Liver (tissue), 3 donors: ENCODE measurements at regions not wholly inside any gene's neighbourhood (a gene's known extent, or its start where the extent isn't known, plus 50 kb on each side); places are given as distances from the start of the nearest gene placed in this dataset.

ENCODE experiments used
- ATF3 ChIP-seq: IDR thresholded peaks from 2 replicates; pipeline ENCODE4 v1.6.1; 2016; ENCODE audit warnings: antibody characterized with exemption
- CTCF ChIP-seq: fragments of 150-350 bp; IDR thresholded peaks from 2 replicates; pipeline ENCODE4 v1.5.1; 2017; ENCODE audit warnings: improper control_type of control experiment, low read depth, low read length; ENCODE audit not compliant: missing input control
- EGR1 ChIP-seq, 2 donors: IDR thresholded peaks; 2 replicates each; pipeline ENCODE4 v1.6.1; 2016 to 2018; ENCODE audit warnings: antibody characterized with exemption in 2 of 2, low read depth in 2 of 2
- GABPA ChIP-seq, 2 donors: IDR thresholded peaks in 1 of 2; conservative IDR thresholded peaks in 1 of 2; 2 replicates each; pipeline ENCODE4 v1.6.1; 2016; ENCODE audit warnings: antibody characterized with exemption in 2 of 2, mild to moderate bottlenecking in 1 of 2, moderate library complexity in 1 of 2
- HNF4G ChIP-seq: IDR thresholded peaks from 2 replicates; pipeline ENCODE4 v1.6.1; 2016; ENCODE audit warnings: antibody characterized with exemption
- JUND ChIP-seq, 2 donors: IDR thresholded peaks; 2 replicates each; pipeline ENCODE4 v1.6.1; 2016; ENCODE audit warnings: antibody characterized with exemption in 2 of 2
- REST ChIP-seq: IDR thresholded peaks from 2 replicates; pipeline ENCODE4 v1.6.1; 2016; ENCODE audit warnings: antibody characterized with exemption, mild to moderate bottlenecking
- SP1 ChIP-seq: IDR thresholded peaks from 2 replicates; pipeline ENCODE4 v1.6.1; 2018; ENCODE audit warnings: antibody characterized with exemption, mild to moderate bottlenecking
- TAF1 ChIP-seq: conservative IDR thresholded peaks from 2 replicates; pipeline ENCODE4 v1.6.1; 2016; ENCODE audit warnings: antibody characterized with exemption, mild to moderate bottlenecking
- YY1 ChIP-seq: IDR thresholded peaks from 2 replicates; pipeline ENCODE4 v1.6.1; 2016; ENCODE audit warnings: antibody characterized with exemption, mild to moderate bottlenecking
- donor health status: healthy.
- donor health status: healthy.

GRCh38 chr21:16571594-16571993, 841.8 kb downstream of the USP25 start:
- TF ChIP-seq TAF1 (no peak), CTCF (no peak), EGR1 (IDR thresholded peaks at IDR 0.05; ENCODE audit: low read depth in 2 of 2) (no peak), HNF4G (no peak), GABPA (IDR thresholded peaks at IDR 0.05 in 1 of 2, conservative IDR thresholded peaks at IDR 0.05 in 1 of 2) (no peak), SP1 (no peak), JUND (IDR thresholded peaks at IDR 0.05) (no peak), YY1 (no peak), REST (no peak), ATF3 (no peak)
